HCT116 (cell line): ENCODE measurements at regions not wholly inside any gene's neighbourhood (a gene's known extent, or its start where the extent isn't known, plus 50 kb on each side); places are given as distances from the start of the nearest gene placed in this dataset.
"Not testable (repeated sequence)": the region's sequence is repeated elsewhere in the genome, so short reads cannot be mapped to it uniquely, and the experiment has no call there.

Experiments used
- ATAC-seq: fragments of 200-7000 bp; cut with Tn5 transposase; 2 replicates; pipeline ENCODE4 v1.9.1; 2020; ENCODE audit warnings: mild to moderate bottlenecking, moderate library complexity
- BruUV-seq: library from RNA; stranded (reverse); fragments of 400-500 nt; replicated peaks from 2 replicates; lab custom pipeline; 2021; lab: Mats Ljungman, UMichigan
- CTCF ChIA-PET: fragments of 300-600 bp; sonication (Branson Sonifier 250); formaldehyde crosslinking; loops from one replicate; lab custom pipeline; 2021; ENCODE audit warnings: antibody characterized with exemption; lab: Charles Lee
- POLR2A ChIA-PET: fragments of 300-600, 350-600 bp; sonication (Branson Sonifier 250); formaldehyde crosslinking; loops from one replicate; lab custom pipeline; 2021; ENCODE audit warnings: antibody characterized with exemption; lab: Charles Lee
- RAD21 ChIA-PET, 2 experiments: fragments of 300-600 bp; sonication (Branson Sonifier 250); formaldehyde crosslinking; loops; one replicate each; lab custom pipeline; 2023; ENCODE audit warnings: low total read pairs in 2 of 2; ENCODE audit not compliant: uncharacterized antibody in 2 of 2, unreplicated experiment in 2 of 2, low non-redundant PET in 1 of 2; lab: Charles Lee
- DNase-seq: peaks from one replicate; pipeline ENCODE4 v3.0.0-alpha.2; 2010; ENCODE audit warnings: low read depth, low spot score
- H2AFZ ChIP-seq: fragments of 200-600 bp; shearing (Covaris generic), sonication (generic); 2 replicates; pipeline ENCODE4 v1.6.1; 2017; ENCODE audit warnings: low read depth, mixed run types, mixed read lengths, antibody characterized with exemption, low read length; ENCODE audit not compliant: poor library complexity, severe bottlenecking
- H3K27ac ChIP-seq: 2 replicates; pipeline ENCODE4 v1.5.1; 2012; ENCODE audit warnings: low read depth, low read length
- H3K27me3 ChIP-seq: fragments of 200-600 bp; sonication (generic); 2 replicates; pipeline ENCODE4 v1.6.1; 2016; ENCODE audit warnings: mixed run types, low read length, mixed read lengths; ENCODE audit not compliant: insufficient read depth
- H3K36me3 ChIP-seq, 2 experiments: fragments of 200-500 bp in 1 of 2; fragments of 200-600 bp in 1 of 2; sonication (Bioruptor generic) in 1 of 2; sonication (generic) in 1 of 2; 2 replicates each; pipeline versions ENCODE4 v1.5.1 to v1.6.1; 2014 to 2016; ENCODE audit warnings: low read length in 2 of 2, inconsistent platforms in 1 of 2, mixed read lengths in 1 of 2, mixed run types in 1 of 2; ENCODE audit not compliant: insufficient read depth in 2 of 2, control insufficient read depth in 1 of 2
- H3K4me1 ChIP-seq, 2 experiments: fragments of 200-600 bp in 1 of 2; sonication (generic) in 1 of 2; 2 replicates each; pipeline versions ENCODE4 v1.5.1 to v1.6.1; 2012 to 2017; ENCODE audit warnings: low read length in 2 of 2, inconsistent platforms in 1 of 2, mild to moderate bottlenecking in 1 of 2, mixed read lengths in 1 of 2, mixed run types in 1 of 2, moderate library complexity in 1 of 2; ENCODE audit not compliant: insufficient read depth in 2 of 2, control insufficient read depth in 1 of 2
- H3K4me2 ChIP-seq: fragments of 200-600 bp; sonication (generic); 2 replicates; pipeline ENCODE4 v1.6.1; 2017; ENCODE audit warnings: mixed run types, low read length, mixed read lengths
- H3K4me3 ChIP-seq, 2 experiments: fragments of 200-600 bp in 1 of 2; sonication (generic) in 1 of 2; replicated peaks in 1 of 2; 2 replicates each; pipeline ENCODE4 v1.5.1; 2011 to 2016; ENCODE audit warnings: low read length in 2 of 2, control low read depth in 1 of 2, low read depth in 1 of 2, mild to moderate bottlenecking in 1 of 2, mixed read lengths in 1 of 2, mixed run types in 1 of 2
- H3K79me2 ChIP-seq: fragments of 200-600 bp; sonication (generic); 2 replicates; pipeline ENCODE4 v1.6.1; 2017; ENCODE audit warnings: mild to moderate bottlenecking, mixed run types, low read length, moderate library complexity, mixed read lengths; ENCODE audit not compliant: insufficient read depth
- H3K9ac ChIP-seq: fragments of 200-600 bp; sonication (generic); 2 replicates; pipeline ENCODE4 v1.6.1; 2016; ENCODE audit warnings: low read length, mixed read lengths
- H3K9me2 ChIP-seq: fragments of 200-600 bp; sonication (generic), shearing (Covaris generic); 2 replicates; pipeline ENCODE4 v1.6.1; 2017; ENCODE audit warnings: mixed run types, mild to moderate bottlenecking, moderate library complexity; ENCODE audit not compliant: insufficient read depth
- H3K9me3 ChIP-seq, 2 experiments: fragments of 200-500 bp in 1 of 2; fragments of 200-600 bp in 1 of 2; sonication (Bioruptor generic) in 1 of 2; sonication (generic) in 1 of 2; 2 replicates each; pipeline ENCODE4 v1.6.1; 2014 to 2017; ENCODE audit warnings: low read length in 2 of 2, mixed read lengths in 2 of 2, inconsistent platforms in 1 of 2, low read depth in 1 of 2, mild to moderate bottlenecking in 1 of 2, mixed run types in 1 of 2, moderate library complexity in 1 of 2; ENCODE audit not compliant: control insufficient read depth in 1 of 2, insufficient read depth in 1 of 2
- H4K20me1 ChIP-seq: fragments of 200-600 bp; sonication (generic), shearing (Covaris generic); 2 replicates; pipeline ENCODE4 v1.6.1; 2017; ENCODE audit warnings: mixed run types, mild to moderate bottlenecking, moderate library complexity; ENCODE audit not compliant: insufficient read depth
- intact Hi-C: fragments of 100-400 bp; cut with micrococcal nuclease; formaldehyde crosslinking; loops from 2 replicates; pipeline ENCODE4 v1.10.0; 2022

DNA sequence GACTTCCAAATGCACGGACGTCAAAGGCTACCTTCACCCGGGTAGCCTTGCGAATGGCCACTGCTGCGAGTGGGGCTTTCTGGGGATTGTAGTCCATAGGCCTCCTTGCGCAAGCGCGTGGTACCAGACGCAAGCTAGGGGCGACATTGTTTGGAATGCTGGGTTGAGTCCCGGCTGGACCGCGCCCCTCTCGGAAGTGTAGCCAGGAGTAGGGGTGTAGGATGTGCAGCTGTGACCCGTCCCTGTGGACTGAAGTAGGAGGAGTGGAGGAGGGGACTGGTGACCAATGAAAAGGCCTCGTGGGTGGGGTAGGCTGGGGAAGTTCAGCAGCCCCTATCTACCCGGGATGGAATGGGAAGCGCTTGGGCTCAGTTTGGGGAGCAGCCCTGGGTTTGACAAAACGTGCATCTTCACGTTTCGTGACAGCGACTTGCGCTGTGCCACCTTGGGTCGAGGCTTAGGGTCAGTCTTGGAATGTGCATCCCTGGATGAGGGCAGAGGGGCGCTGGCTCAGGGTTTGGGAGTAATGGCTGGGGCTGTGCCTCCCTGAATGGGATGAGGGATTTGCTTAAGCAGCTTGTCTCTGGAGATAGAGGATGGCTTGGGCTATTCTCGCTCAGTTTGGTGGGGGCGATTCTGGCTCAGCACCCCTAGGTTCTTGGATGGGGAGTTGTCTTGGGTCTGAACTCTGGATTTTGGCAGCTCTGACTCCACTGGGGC is 111.8 kb upstream of the GPR39 start:
- H3K9me2 ChIP-seq, intact Hi-C loops, DNase-seq, H3K9me3 ChIP-seq, RAD21 ChIA-PET, H3K4me2 ChIP-seq, H2AFZ ChIP-seq, H3K4me3 ChIP-seq, H3K79me2 ChIP-seq, ATAC-seq, H3K36me3 ChIP-seq, H3K27ac ChIP-seq, H4K20me1 ChIP-seq, POLR2A ChIA-PET, H3K9ac ChIP-seq, CTCF ChIA-PET, H3K4me1 ChIP-seq, BruUV-seq, H3K27me3 ChIP-seq: not testable (repeated sequence)

DNA sequence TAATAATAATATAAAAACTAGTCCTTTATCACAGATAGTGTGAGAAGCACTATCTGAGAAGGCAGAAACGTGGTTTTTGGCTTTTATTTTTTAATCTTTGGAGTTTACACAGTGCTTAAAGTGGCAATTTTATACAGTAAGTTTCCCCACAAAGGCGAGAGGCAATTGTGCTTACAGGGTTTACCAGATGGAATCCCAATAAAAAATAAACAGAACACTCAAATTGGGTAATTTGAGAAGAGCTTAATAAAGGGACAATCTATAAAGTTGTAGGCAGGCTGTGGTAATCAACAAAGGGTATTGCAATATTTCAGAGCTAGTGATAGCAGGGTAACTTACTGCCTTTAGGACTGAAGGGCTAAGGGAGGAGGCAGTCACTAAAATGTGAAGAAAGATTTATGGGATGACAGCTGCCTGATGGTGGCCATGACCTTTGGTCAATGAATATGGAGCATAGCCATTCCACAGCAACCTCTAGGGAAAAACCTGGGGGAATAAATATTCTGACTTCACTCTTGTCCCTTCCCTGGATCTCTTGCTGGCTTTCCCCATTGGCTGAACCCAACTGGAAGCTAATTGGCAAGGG is 108.9 kb upstream of the GPR39 start:
- H4K20me1 ChIP-seq, RAD21 ChIA-PET, H3K9me2 ChIP-seq, intact Hi-C loops, H3K27ac ChIP-seq, H3K36me3 ChIP-seq, H3K27me3 ChIP-seq, H3K9ac ChIP-seq, H3K4me2 ChIP-seq, H3K4me1 ChIP-seq, H2AFZ ChIP-seq, H3K9me3 ChIP-seq, ATAC-seq, H3K79me2 ChIP-seq, DNase-seq, BruUV-seq, H3K4me3 ChIP-seq, CTCF ChIA-PET, POLR2A ChIA-PET: not testable (repeated sequence)

DNA sequence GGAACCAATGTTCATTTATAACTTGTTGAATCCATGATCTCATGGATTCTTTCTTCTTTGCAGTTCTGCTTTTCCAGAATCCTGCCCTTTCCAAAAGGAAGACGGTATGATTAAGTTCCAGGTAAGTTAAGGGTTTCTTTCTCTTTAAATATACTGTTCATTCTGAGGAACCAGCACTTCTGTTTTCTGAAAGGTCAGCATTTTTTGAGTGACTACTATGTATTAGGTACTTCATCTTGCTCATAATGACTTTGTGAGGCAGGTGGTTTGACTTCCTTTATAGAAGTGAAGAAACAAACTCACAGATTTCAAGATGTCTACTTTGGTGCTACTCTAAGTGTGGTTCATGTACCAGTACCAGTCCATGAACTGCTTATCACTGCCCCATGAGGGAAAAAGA is 107.4 kb upstream of the GPR39 start:
- not testable (repeated sequence) for DNase-seq

DNA sequence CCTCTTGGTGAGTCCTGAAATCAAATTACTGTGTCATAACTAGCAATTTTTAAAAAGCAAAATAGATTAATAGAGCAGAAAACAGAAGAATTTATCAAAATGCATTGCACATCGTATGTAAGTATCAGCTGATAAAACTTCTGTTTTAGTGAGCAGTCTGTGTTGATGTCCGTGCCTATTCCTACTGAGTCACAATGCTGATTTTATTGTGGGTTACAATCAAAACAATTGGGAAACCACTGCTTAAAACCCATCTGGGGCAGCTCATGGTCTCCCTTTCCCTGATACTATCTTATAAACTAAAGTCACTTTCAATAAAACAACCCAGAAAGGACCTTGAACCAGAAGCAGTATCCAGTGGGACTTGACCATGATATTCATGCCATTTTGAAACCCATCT is 101.1 kb upstream of the GPR39 start:
- H3K4me2 ChIP-seq, BruUV-seq, ATAC-seq, H3K9me3 ChIP-seq, H4K20me1 ChIP-seq, CTCF ChIA-PET, H3K79me2 ChIP-seq, H3K4me3 ChIP-seq, H3K9me2 ChIP-seq, H3K9ac ChIP-seq, intact Hi-C loops, H2AFZ ChIP-seq, H3K27me3 ChIP-seq, H3K27ac ChIP-seq, DNase-seq, POLR2A ChIA-PET, RAD21 ChIA-PET, H3K4me1 ChIP-seq, H3K36me3 ChIP-seq: not testable (repeated sequence)

More for the DNA sequence above, 107.4 kb upstream of the GPR39 start:
- H3K27ac ChIP-seq, H3K4me3 ChIP-seq, CTCF ChIA-PET, H3K79me2 ChIP-seq, POLR2A ChIA-PET, H3K9ac ChIP-seq, ATAC-seq, RAD21 ChIA-PET, intact Hi-C loops, H4K20me1 ChIP-seq, H3K4me2 ChIP-seq, H3K36me3 ChIP-seq, H3K4me1 ChIP-seq, BruUV-seq, H3K9me3 ChIP-seq, H3K27me3 ChIP-seq, H2AFZ ChIP-seq, H3K9me2 ChIP-seq: not testable (repeated sequence)
